ENCODE measurements at regions not wholly inside any gene's neighbourhood (a gene's known extent, or its start where the extent isn't known, plus 50 kb on each side); places are given as distances from the start of the nearest gene placed in this dataset.

- no peak for TF ChIP-seq KLF5 (IDR thresholded peaks at IDR 0.05; ENCODE audit: partially characterized antibody)
- TF ChIP-seq RUNX3 (IDR thresholded peaks at IDR 0.05; ENCODE audit: low read length) = no peak
- TF ChIP-seq CUX1 (IDR thresholded peaks at IDR 0.05; ENCODE audit: insufficient replicate concordance, low read depth, low read length) = no peak
- TF ChIP-seq FOS (IDR thresholded peaks at IDR 0.05; ENCODE audit: borderline replicate concordance, extremely low read depth, insufficient read length) = no peak
- TF ChIP-seq KDM1A (IDR thresholded peaks at IDR 0.05; ENCODE audit: borderline replicate concordance) = no peak
- no peak for TF ChIP-seq ESRRA (IDR thresholded peaks at IDR 0.05; ENCODE audit: low read length)
- no peak for TF ChIP-seq NR2C2 (IDR thresholded peaks at IDR 0.05; ENCODE audit: borderline replicate concordance, control insufficient read depth, insufficient read length, low read depth)
Observed at GRCh38 chr4:162871990-162872389, 294.7 kb downstream of the NAF1 start (continued).

GRCh38 chr4:162869157-162869556, 297.5 kb downstream of the NAF1 start:
- Histone ChIP-seq H3K36me3 (ENCODE audit: control insufficient read depth in 2 of 2, insufficient read depth in 2 of 2, low read length in 1 of 2) (no peaks in the 10 kb centered on the region), H2AFZ (ENCODE audit: control insufficient read depth, low read depth, low read length) (no peak overlapping the region), H3K4me3 (no peak overlapping the region), H3K79me2 (ENCODE audit: control insufficient read depth, insufficient read depth, low read length) (no peaks in the 10 kb centered on the region), H3K27me3 (replicated peaks in 1 of 2; ENCODE audit: control insufficient read depth in 2 of 2, insufficient read depth in 2 of 2, low read length in 1 of 2) (no peaks in the 10 kb centered on the region), H3K27ac (ENCODE audit: control insufficient read depth, insufficient read depth) (no peak overlapping the region), H3K9me3 (replicated peaks; ENCODE audit: control insufficient read depth, insufficient read depth, low read length) (no peaks in the 10 kb centered on the region), H3K4me2 (ENCODE audit: control insufficient read depth, insufficient read depth) (no peak overlapping the region), H3K4me1 (ENCODE audit: control insufficient read depth, insufficient read depth, low read length) (no peaks in the 10 kb centered on the region), H4K20me1 (ENCODE audit: control insufficient read depth, insufficient read depth) (no peaks in the 10 kb centered on the region), H3K9ac (ENCODE audit: control insufficient read depth, insufficient read depth, low read length) (no peak overlapping the region)
- FAIRE-seq (no peak), DNase-seq (ENCODE audit: low read depth, low spot score) (no peak), ATAC-seq (no peak)
- BruUV-seq (replicated peaks) = no TSS peak
- ChIA-PET CTCF (no interaction called here), RAD21 (ENCODE audit: unreplicated experiment) (no interaction called here), POLR2A (no interaction called here), SMC1A (ENCODE audit: uncharacterized antibody, unreplicated experiment) (no interaction called here)
- intact Hi-C loops (cut with micrococcal nuclease; ENCODE audit: unreplicated experiment) (no loop called here), in situ Hi-C loops (cut with MboI) (no loop called here)
- TF ChIP-seq GABPA (IDR thresholded peaks at IDR 0.05; ENCODE audit: low read depth) = no peak
- TF ChIP-seq ZNF274 (IDR thresholded peaks at IDR 0.05; ENCODE audit: insufficient read depth, insufficient read length) = no peak
- no peak for TF ChIP-seq IRF4 (IDR thresholded peaks at IDR 0.05; ENCODE audit: low read depth, low read length)
- no peak for TF ChIP-seq BACH1 (IDR thresholded peaks at IDR 0.05; ENCODE audit: borderline replicate concordance)
- no peak for TF ChIP-seq NR2F1 (conservative IDR thresholded peaks at IDR 0.05)
- TF ChIP-seq PRDM15 (CRISPR knock-in tag; IDR thresholded peaks at IDR 0.05) = no peak
- TF ChIP-seq TCF12 (IDR thresholded peaks at IDR 0.05; ENCODE audit: low read depth, low read length) = no peak
- no peak for TF ChIP-seq PKNOX1 (IDR thresholded peaks at IDR 0.05)
- no peak for TF ChIP-seq CBX5 (IDR thresholded peaks at IDR 0.05; ENCODE audit: low read depth)
- TF ChIP-seq MYB (IDR thresholded peaks at IDR 0.05; ENCODE audit: borderline replicate concordance, low read depth, low read length) = no peak

All from GM12878 (cell line).